NCI-H510A treated with DMSO at 0.1 percent for 48 hours (cell line): ENCODE measurements at regions not wholly inside any gene's neighbourhood (a gene's known extent, or its start where the extent isn't known, plus 50 kb on each side); places are given as distances from the start of the nearest gene placed in this dataset.
"Not testable (repeated sequence)": the region's sequence is repeated elsewhere in the genome, so short reads cannot be mapped to it uniquely, and the experiment has no call there.

Experiments used
- DNase-seq: peaks from one replicate; lab custom pipeline; 2025; lab: John Stamatoyannopoulos, UW

DNA sequence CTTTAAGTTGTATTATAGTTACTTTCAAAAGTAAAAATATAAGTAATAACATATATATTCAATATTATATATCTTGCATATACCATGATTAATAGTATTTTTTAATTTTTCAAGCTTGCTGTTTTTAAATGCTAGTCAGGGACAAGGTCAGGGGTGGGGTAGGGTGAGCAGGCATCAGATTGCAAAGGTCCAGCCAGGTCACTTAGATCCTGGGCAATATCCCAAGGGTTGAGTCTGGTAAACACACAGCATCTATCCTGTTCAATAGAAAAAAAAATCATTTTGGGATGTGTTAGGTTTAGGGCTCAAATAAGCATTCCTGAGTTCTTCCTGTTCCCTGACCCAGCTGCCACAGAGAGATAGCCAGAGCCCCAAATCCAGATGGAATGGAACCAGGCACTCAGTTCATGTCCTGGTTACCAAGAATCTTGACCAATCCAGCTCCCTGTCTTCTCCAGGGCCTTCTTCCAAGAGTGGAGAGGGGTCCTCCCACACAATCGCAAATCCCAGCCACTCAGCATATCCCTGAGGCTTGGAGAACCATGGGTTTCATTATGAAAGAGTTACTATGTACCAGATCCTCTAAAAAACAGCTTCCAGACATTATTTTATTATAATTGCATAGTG is 134.9 kb upstream of the TOP1 start:
- no peak for DNase-seq

DNA sequence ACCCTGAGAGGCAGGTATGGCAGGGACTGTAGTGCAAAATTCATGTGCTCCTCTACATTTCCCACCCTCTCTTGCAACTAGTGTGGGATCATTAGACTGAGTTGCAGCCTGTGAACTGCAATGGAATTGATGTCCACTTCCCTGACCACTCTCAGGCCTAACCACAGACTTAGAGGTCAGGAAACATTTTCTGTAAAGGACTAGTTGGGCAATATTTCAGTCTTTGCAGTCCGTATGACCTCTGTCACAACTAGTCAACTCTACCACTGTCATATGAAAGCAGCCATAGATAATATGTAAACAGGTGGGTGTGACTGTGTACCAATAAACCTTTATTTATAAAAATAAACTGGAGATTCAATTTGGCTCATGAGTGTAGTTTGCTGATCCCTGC is 134.4 kb upstream of the TOP1 start:
- no peak for DNase-seq

- DNase-seq: no peak
Observed at GRCh38 chr20:40895182-40895581, 133.4 kb upstream of the TOP1 start.

- no peak for DNase-seq
Observed at GRCh38 chr20:40896814-40897700, 131.6 kb upstream of the TOP1 start.

GRCh38 chr20:40899344-40899743 is 129.3 kb upstream of the TOP1 start:
- DNase-seq: no peak

DNA sequence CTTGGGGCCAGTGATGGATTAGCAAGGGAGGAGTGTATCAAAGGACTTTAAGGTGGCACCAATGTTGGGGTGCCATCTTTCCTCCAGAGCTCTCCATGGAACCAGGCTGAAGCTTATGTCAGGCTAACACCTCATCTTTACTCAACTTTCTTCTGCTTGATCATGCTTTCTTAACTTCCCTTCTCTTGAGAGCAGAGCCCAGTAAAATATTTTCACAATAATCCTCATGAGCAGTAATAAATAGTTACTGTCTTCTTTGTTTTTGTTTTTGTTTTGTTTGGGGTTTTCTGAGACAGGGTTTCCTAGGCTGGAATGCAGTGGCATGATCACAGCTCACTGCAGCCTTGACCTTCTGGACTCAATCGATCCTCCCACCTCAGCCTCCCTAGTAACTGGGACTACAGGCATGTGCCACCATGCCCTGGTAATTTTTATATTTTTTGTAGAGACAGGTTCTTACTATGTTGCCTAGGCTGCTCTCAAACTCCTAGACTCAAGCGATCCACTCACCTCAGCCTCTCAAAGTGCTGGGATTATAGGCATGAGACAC is 127.9 kb upstream of the TOP1 start:
- no peak for DNase-seq

DNA sequence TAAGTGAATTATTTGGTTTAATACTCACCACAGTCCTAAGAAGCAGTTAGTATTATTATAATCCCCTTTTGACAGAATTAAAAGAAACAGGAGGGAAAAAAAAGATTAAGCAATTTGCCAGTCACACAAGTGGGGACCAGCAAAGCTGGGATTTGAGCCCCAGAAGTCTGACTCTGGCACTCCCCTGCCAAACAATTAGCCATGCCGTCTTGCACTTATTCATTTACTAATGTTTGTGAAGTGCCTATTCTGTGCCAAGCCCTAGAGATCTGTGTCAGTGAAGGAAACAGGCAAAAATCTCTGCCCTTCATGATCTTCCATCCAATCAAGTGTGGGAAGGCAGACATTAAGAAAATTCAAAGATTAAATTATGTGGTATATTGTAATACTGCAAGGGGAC is 126.0 kb upstream of the TOP1 start:
- no peak for DNase-seq

GRCh38 chr20:40908309-40908708 is 120.3 kb upstream of the TOP1 start:
- no peak for DNase-seq

DNA sequence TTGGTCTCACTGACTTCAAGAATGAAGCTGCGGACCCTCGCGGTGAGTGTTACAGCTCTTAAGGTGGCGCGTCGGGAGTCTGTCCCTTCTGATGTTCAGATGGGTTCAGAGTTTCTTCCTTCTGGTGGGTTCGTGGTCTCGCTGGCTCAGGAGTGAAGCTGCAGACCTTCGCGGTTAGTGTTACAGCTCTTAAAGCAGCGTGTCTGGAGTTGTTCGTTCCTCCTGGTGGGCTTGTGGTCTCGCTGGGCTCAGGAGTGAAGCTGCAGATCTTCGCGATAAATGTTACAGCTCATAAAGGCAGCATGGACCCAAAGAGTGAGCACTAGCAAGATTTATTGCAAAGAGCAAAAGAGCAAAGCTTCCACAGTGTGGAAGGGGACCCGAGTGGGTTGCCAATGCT is 119.1 kb upstream of the TOP1 start:
- DNase-seq: not testable (repeated sequence)

GRCh38 chr20:40910436-40910835 is 118.2 kb upstream of the TOP1 start:
- DNase-seq: not testable (repeated sequence)

- not testable (repeated sequence) for DNase-seq
Observed at GRCh38 chr20:40911152-40911551, 117.5 kb upstream of the TOP1 start.

- no peak for DNase-seq
Observed at GRCh38 chr20:40913224-40914185, 115.1 kb upstream of the TOP1 start.

DNA sequence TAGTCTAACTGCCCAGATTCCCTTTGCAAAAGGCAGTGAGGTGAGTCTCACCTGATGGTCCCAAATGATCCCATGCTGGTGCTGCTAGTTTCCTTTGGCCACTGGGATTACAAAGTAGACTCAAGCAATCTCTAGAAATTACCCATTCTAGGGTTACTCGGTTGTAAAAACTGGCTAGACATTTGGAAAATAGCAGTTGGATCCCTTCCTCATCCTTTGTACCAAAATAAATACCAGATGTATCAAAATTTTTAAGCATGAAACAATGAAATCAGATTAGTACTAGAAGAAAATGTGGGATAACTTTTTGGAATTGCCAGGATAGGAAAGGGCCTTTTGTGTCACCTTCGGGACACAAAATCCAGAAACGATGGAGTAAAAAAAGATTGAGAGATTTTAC is 112.9 kb upstream of the TOP1 start:
- DNase-seq: no peak

- no peak for DNase-seq
Observed at GRCh38 chr20:40916276-40916675, 112.3 kb upstream of the TOP1 start.

- DNase-seq: no peak
Observed at GRCh38 chr20:40920291-40920690, 108.3 kb upstream of the TOP1 start.

GRCh38 chr20:40922865-40923264 is 105.8 kb upstream of the TOP1 start:
- DNase-seq: no peak

- no peak for DNase-seq
Observed at GRCh38 chr20:40925829-40926510, 102.7 kb upstream of the TOP1 start.

- no peak for DNase-seq
Observed at GRCh38 chr20:40926928-40927327, 101.7 kb upstream of the TOP1 start.

- DNase-seq: no peak
Observed at GRCh38 chr20:40930561-40930960, 98.1 kb upstream of the TOP1 start.

DNA sequence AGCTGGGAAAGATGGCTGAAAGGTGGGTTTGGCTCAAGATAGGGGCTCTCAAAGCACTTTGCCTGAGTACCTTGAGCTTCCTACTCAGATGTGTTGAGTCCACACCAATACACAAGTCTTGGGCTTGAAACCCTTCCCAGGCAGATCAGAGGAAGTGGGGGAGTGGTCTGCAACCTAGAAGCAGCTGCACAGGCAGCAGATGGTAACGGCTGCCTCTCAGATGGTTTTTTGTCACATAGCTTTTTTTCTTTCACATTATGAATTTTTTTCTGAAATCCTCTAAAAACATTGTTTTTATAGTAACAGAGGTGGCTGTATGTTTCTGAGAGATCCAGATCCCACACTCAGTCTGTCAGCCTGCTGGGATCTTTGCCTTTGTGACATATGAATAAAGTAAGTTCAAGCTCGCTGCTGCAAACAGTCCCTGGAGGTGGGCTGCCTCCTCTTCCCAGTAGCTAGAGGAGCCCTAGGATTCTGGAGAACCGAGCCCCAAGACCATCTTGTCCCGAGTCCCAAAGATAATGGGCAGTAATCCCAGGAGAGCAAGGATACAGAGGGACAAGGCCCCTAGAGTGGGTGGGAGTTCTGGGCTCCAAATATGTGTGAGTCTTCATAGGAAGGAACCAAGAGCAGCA is 97.1 kb upstream of the TOP1 start:
- DNase-seq: no peak

DNA sequence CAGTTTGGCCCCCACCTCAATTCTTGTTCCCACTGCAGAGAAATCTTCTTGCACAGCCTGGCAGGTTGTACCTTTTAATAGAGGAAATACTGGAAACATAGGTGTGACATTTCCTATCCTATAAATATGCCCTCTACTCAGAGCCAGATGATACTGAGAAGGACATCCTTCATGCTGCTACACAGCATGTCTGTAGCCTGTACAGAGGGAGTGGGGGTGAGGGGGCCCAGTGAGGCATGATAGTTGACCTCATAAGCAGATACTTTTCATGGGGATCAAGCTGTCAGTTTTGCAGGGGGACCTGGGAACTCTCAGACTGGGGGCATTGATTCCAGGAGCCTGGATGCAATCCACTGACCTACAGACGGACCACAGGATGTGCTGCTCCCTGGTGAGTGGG is 96.2 kb upstream of the TOP1 start:
- DNase-seq: no peak
